WTC11 (cell line): ENCODE measurements at regions not wholly inside any gene's neighbourhood (a gene's known extent, or its start where the extent isn't known, plus 50 kb on each side); places are given as distances from the start of the nearest gene placed in this dataset.

ENCODE experiments used
- ATAC-seq: fragments of 200-7000 bp; cut with Tn5 transposase; 2 replicates; pipeline ENCODE4 v1.10.0; 2021; ENCODE audit warnings: mild to moderate bottlenecking, moderate library complexity
- CTCF ChIA-PET: fragments of 300-600 bp; sonication (Branson Sonifier 250); formaldehyde crosslinking; loops from one replicate; lab custom pipeline; 2021; ENCODE audit warnings: antibody characterized with exemption; lab: Charles Lee
- POLR2A ChIA-PET: fragments of 350-600 bp; sonication (Branson Sonifier 250); formaldehyde crosslinking; loops from one replicate; lab custom pipeline; 2021; ENCODE audit warnings: antibody characterized with exemption; lab: Charles Lee
- DNase-seq: peaks from one replicate; pipeline ENCODE4 v3.0.0; 2021; ENCODE audit warnings: low spot score
- H3K27ac Mint-ChIP-seq: 2 replicates; pipeline ENCODE4 v1.8.0; 2021; ENCODE audit warnings: mixed read lengths
- H3K27me3 Mint-ChIP-seq: 2 replicates; pipeline ENCODE4 v1.8.0; 2021; ENCODE audit warnings: low read depth, mild to moderate bottlenecking, moderate library complexity, mixed read lengths
- H3K36me3 Mint-ChIP-seq: 2 replicates; pipeline ENCODE4 v1.8.0; 2021; ENCODE audit warnings: mixed read lengths
- H3K4me1 Mint-ChIP-seq: 2 replicates; pipeline ENCODE4 v1.8.0; 2022; ENCODE audit warnings: mixed read lengths
- H3K4me3 Mint-ChIP-seq: 2 replicates; pipeline ENCODE4 v1.8.0; 2021; ENCODE audit warnings: mild to moderate bottlenecking, moderate library complexity, mixed read lengths
- H3K9me3 Mint-ChIP-seq: 2 replicates; pipeline ENCODE4 v1.8.0; 2021; ENCODE audit warnings: mixed read lengths
- ATF1 ChIP-seq: sonication (generic); formaldehyde crosslinking; IDR thresholded peaks from 2 replicates; pipeline ENCODE4 v1.8.1; 2023; ENCODE audit warnings: mild to moderate bottlenecking, moderate library complexity, missing genetic modification reagents
- CREM ChIP-seq: sonication (generic); formaldehyde crosslinking; IDR thresholded peaks from 2 replicates; pipeline ENCODE4 v1.8.1; 2022; ENCODE audit warnings: mild to moderate bottlenecking, missing genetic modification reagents, moderate library complexity
- EMX1 ChIP-seq: fragments of 250-450 bp; sonication (Bioruptor Pico); IDR thresholded peaks from 2 replicates; pipeline ENCODE4 v1.8.0; 2021; ENCODE audit warnings: mild to moderate bottlenecking
- ESRRA ChIP-seq: sonication (generic); formaldehyde crosslinking; IDR thresholded peaks from 2 replicates; pipeline ENCODE4 v1.8.1; 2022; ENCODE audit warnings: mild to moderate bottlenecking, missing genetic modification reagents, borderline replicate concordance
- JAZF1 ChIP-seq: fragments of 250-450 bp; sonication (Bioruptor Pico); IDR thresholded peaks from 2 replicates; pipeline ENCODE4 v1.9.0; 2021; ENCODE audit warnings: moderate library complexity, mild to moderate bottlenecking, inconsistent platforms
- KAT7 ChIP-seq: sonication (generic); formaldehyde crosslinking; IDR thresholded peaks from 2 replicates; pipeline ENCODE4 v1.8.1; 2023; ENCODE audit warnings: missing genetic modification reagents, mild to moderate bottlenecking, borderline replicate concordance
- MXD4 ChIP-seq: fragments of 250-450 bp; sonication (Bioruptor Pico); IDR thresholded peaks from 2 replicates; pipeline ENCODE4 v1.8.0; 2021; ENCODE audit warnings: mild to moderate bottlenecking, moderate library complexity, borderline replicate concordance
- NFATC4 ChIP-seq: fragments of 250-450 bp; sonication (Bioruptor Pico); IDR thresholded peaks from 2 replicates; pipeline ENCODE4 v1.9.0; 2021; ENCODE audit warnings: mild to moderate bottlenecking
- NFE2L1 ChIP-seq: sonication (generic); formaldehyde crosslinking; IDR thresholded peaks from 2 replicates; pipeline ENCODE4 v1.8.1; 2023; ENCODE audit warnings: missing genetic modification reagents
- NFYB ChIP-seq: sonication (generic); formaldehyde crosslinking; conservative IDR thresholded peaks from 2 replicates; pipeline ENCODE4 v1.8.0; 2022; ENCODE audit warnings: low read depth, missing genetic modification reagents
- RELA ChIP-seq: sonication (generic); formaldehyde crosslinking; IDR thresholded peaks from 2 replicates; pipeline ENCODE4 v1.8.1; 2022; ENCODE audit warnings: missing genetic modification reagents, mild to moderate bottlenecking, borderline replicate concordance
- RORB ChIP-seq: fragments of 250-450 bp; sonication (Bioruptor Pico); IDR thresholded peaks from 2 replicates; pipeline ENCODE4 v1.9.0; 2021; ENCODE audit warnings: mild to moderate bottlenecking
- TEAD4 ChIP-seq: sonication (generic); formaldehyde crosslinking; IDR thresholded peaks from 2 replicates; pipeline ENCODE4 v1.8.0; 2022; ENCODE audit warnings: mild to moderate bottlenecking, missing genetic modification reagents
- ZNF138 ChIP-seq: sonication (generic); formaldehyde crosslinking; conservative IDR thresholded peaks from 2 replicates; pipeline ENCODE4 v1.8.1; 2022; ENCODE audit warnings: mild to moderate bottlenecking, moderate library complexity, missing genetic modification reagents
- ZNF219 ChIP-seq: sonication (generic); formaldehyde crosslinking; IDR thresholded peaks from 2 replicates; pipeline ENCODE4 v1.8.0; 2023; ENCODE audit warnings: missing genetic modification reagents, mild to moderate bottlenecking, borderline replicate concordance
- ZNF263 ChIP-seq: sonication (generic); formaldehyde crosslinking; IDR thresholded peaks from 2 replicates; pipeline ENCODE4 v1.8.1; 2022; ENCODE audit warnings: low read depth, mild to moderate bottlenecking, moderate library complexity, missing genetic modification reagents
- ZNF317 ChIP-seq: sonication (generic); formaldehyde crosslinking; IDR thresholded peaks from 2 replicates; pipeline ENCODE4 v1.8.1; 2023; ENCODE audit warnings: low read depth, mild to moderate bottlenecking, moderate library complexity, missing genetic modification reagents, borderline replicate concordance
- ZNF671 ChIP-seq: fragments of 250-450 bp; sonication (Bioruptor Pico); IDR thresholded peaks from 2 replicates; pipeline ENCODE4 v1.8.0; 2021; ENCODE audit warnings: mild to moderate bottlenecking
- TF ChIP-seq, protein P1 (sequence below): sonication (generic); formaldehyde crosslinking; conservative IDR thresholded peaks from 2 replicates; pipeline ENCODE4 v1.8.1; 2023; ENCODE audit warnings: mild to moderate bottlenecking, low read depth, missing genetic modification reagents, moderate library complexity
- TF ChIP-seq, protein P2 (sequence below): sonication (generic); formaldehyde crosslinking; IDR thresholded peaks from 2 replicates; pipeline ENCODE4 v1.8.1; 2023; ENCODE audit warnings: mild to moderate bottlenecking, missing genetic modification reagents
- TF ChIP-seq, protein P3 (sequence below): sonication (generic); formaldehyde crosslinking; IDR thresholded peaks from 2 replicates; pipeline ENCODE4 v1.8.0; 2022; ENCODE audit warnings: mild to moderate bottlenecking, missing genetic modification reagents
- TF ChIP-seq, protein P4 (sequence below): sonication (generic); formaldehyde crosslinking; IDR thresholded peaks from 2 replicates; pipeline ENCODE4 v1.8.1; 2023; ENCODE audit warnings: mild to moderate bottlenecking, missing genetic modification reagents, moderate library complexity
- TF ChIP-seq, protein P5 (sequence below): sonication (generic); formaldehyde crosslinking; conservative IDR thresholded peaks from 2 replicates; pipeline ENCODE4 v1.8.1; 2022; ENCODE audit warnings: mild to moderate bottlenecking, missing genetic modification reagents
- TF ChIP-seq, protein P6 (sequence below): sonication (generic); formaldehyde crosslinking; IDR thresholded peaks from 2 replicates; pipeline ENCODE4 v1.8.1; 2023; ENCODE audit warnings: mild to moderate bottlenecking, missing genetic modification reagents
- TF ChIP-seq, protein P7 (sequence below): sonication (generic); formaldehyde crosslinking; IDR thresholded peaks from 2 replicates; pipeline ENCODE4 v1.8.0; 2022; ENCODE audit warnings: mild to moderate bottlenecking, missing genetic modification reagents
- TF ChIP-seq, protein P8 (sequence below): fragments of 250-450 bp; sonication (Bioruptor Pico); IDR thresholded peaks from 2 replicates; pipeline ENCODE4 v1.9.0; 2021; ENCODE audit warnings: moderate library complexity, mild to moderate bottlenecking, inconsistent platforms, borderline replicate concordance
- TF ChIP-seq, protein P9 (sequence below): sonication (generic); formaldehyde crosslinking; IDR thresholded peaks from 2 replicates; pipeline ENCODE4 v1.8.0; 2022; ENCODE audit warnings: mild to moderate bottlenecking, missing genetic modification reagents

DNA sequence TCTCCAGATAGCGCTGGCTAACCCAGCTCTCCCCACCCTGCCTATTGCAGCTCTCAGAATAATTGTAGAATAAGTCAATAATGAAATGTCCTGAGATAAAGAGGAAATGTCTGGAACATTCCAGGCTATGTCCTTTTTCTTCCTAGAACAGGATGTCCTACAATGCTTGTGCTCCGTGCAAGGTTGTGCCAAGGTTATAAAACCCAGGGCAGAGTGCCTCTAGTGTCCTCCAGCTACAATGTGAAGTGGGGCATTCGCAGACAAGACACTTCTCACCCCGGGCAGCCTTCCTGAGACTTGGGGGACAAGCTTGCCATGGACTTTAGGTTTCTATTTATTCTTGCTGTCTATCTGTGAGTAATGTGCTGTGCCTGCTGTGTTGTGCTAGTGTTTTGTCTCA, 900.6 kb downstream of the TUSC7 start:
- H3K4me1 Mint-ChIP-seq: peaks cover 8% of the 10 kb centered on the region
- no peak for TF ChIP-seq ZNF219
- TF ChIP-seq, protein P1, sequence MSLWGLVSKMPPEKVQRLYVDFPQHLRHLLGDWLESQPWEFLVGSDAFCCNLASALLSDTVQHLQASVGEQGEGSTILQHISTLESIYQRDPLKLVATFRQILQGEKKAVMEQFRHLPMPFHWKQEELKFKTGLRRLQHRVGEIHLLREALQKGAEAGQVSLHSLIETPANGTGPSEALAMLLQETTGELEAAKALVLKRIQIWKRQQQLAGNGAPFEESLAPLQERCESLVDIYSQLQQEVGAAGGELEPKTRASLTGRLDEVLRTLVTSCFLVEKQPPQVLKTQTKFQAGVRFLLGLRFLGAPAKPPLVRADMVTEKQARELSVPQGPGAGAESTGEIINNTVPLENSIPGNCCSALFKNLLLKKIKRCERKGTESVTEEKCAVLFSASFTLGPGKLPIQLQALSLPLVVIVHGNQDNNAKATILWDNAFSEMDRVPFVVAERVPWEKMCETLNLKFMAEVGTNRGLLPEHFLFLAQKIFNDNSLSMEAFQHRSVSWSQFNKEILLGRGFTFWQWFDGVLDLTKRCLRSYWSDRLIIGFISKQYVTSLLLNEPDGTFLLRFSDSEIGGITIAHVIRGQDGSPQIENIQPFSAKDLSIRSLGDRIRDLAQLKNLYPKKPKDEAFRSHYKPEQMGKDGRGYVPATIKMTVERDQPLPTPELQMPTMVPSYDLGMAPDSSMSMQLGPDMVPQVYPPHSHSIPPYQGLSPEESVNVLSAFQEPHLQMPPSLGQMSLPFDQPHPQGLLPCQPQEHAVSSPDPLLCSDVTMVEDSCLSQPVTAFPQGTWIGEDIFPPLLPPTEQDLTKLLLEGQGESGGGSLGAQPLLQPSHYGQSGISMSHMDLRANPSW (CRISPR knock-in tag): no peak
- no peak for TF ChIP-seq NFYB
- TF ChIP-seq RELA (CRISPR knock-in tag): no peak
- TF ChIP-seq NFE2L1: no peak
- TF ChIP-seq, protein P2, sequence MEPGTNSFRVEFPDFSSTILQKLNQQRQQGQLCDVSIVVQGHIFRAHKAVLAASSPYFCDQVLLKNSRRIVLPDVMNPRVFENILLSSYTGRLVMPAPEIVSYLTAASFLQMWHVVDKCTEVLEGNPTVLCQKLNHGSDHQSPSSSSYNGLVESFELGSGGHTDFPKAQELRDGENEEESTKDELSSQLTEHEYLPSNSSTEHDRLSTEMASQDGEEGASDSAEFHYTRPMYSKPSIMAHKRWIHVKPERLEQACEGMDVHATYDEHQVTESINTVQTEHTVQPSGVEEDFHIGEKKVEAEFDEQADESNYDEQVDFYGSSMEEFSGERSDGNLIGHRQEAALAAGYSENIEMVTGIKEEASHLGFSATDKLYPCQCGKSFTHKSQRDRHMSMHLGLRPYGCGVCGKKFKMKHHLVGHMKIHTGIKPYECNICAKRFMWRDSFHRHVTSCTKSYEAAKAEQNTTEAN (CRISPR knock-in tag): no peak
- no peak for TF ChIP-seq MXD4
- TF ChIP-seq ZNF138 (CRISPR knock-in tag): no peak
- H3K27ac Mint-ChIP-seq: no peak overlapping the region
- no peaks in the 10 kb centered on the region for H3K27me3 Mint-ChIP-seq
- ChIA-PET CTCF (interaction anchor here (1.0 kb wide), 1 partner anchor 387 kb away, joined by 3 read pairs; no protein-coding TSS in a partner anchor), POLR2A (interaction anchor here (0.6 kb wide), 1 partner anchor 196 kb away, joined by 6 read pairs; no protein-coding TSS in a partner anchor)
- ATAC-seq (no peak), DNase-seq (no peak)
- no peak overlapping the region for H3K4me3 Mint-ChIP-seq
- H3K36me3 Mint-ChIP-seq: peaks cover 3% of the 10 kb centered on the region; the same call in 1 of the 2 replicates
- H3K9me3 Mint-ChIP-seq: peaks cover 13% of the 10 kb centered on the region

DNA sequence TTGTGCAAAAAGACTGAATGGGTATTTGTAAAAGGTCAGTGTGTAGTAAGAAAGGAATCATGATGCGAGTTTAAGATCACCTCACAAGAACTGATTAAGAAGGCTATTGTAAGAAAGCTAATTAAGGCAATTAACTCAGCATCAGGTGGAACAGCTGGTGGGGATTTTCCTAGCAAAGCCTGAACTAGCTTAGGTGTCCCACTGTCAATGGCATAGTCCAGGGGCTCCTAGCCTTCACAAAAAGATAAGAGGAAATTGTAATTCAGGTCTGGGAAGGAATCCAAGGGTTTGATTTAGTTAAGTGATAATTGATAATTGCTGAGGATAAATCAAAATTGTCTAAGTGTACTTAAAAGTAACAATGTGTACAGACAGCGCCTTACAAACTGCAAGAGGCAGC, 901.6 kb downstream of the TUSC7 start:
- no peak for DNase-seq
- Mint-ChIP-seq H3K36me3 (peaks cover 3% of the 10 kb centered on the region; the same call in 1 of the 2 replicates), H3K27me3 (no peaks in the 10 kb centered on the region), H3K27ac (no peak overlapping the region), H3K4me1 (peaks cover 8% of the 10 kb centered on the region), H3K9me3 (peaks cover 13% of the 10 kb centered on the region), H3K4me3 (no peak overlapping the region)
- ChIA-PET POLR2A (no interaction called here), CTCF (interaction anchor here (1.0 to 1.3 kb wide), 2 partner anchors 18 to 386 kb away, joined by 3 read pairs; no protein-coding TSS in a partner anchor)
- ATAC-seq: no peak
- TF ChIP-seq ZNF263 (CRISPR knock-in tag) (no peak), ATF1 (CRISPR knock-in tag) (no peak), NFATC4 (no peak), ZNF671 (CRISPR knock-in tag) (no peak), ESRRA (CRISPR knock-in tag) (no peak), RORB (CRISPR knock-in tag) (no peak), CREM (no peak), TEAD4 (no peak), KAT7 (CRISPR knock-in tag) (no peak), ZNF317 (CRISPR knock-in tag) (no peak), EMX1 (CRISPR knock-in tag) (no peak), JAZF1 (CRISPR knock-in tag) (no peak)
- TF ChIP-seq, protein P3, sequence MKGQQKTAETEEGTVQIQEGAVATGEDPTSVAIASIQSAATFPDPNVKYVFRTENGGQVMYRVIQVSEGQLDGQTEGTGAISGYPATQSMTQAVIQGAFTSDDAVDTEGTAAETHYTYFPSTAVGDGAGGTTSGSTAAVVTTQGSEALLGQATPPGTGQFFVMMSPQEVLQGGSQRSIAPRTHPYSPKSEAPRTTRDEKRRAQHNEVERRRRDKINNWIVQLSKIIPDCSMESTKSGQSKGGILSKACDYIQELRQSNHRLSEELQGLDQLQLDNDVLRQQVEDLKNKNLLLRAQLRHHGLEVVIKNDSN (CRISPR knock-in tag): no peak
- TF ChIP-seq, protein P4, sequence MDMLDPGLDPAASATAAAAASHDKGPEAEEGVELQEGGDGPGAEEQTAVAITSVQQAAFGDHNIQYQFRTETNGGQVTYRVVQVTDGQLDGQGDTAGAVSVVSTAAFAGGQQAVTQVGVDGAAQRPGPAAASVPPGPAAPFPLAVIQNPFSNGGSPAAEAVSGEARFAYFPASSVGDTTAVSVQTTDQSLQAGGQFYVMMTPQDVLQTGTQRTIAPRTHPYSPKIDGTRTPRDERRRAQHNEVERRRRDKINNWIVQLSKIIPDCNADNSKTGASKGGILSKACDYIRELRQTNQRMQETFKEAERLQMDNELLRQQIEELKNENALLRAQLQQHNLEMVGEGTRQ (CRISPR knock-in tag): no peak
- TF ChIP-seq, protein P5, sequence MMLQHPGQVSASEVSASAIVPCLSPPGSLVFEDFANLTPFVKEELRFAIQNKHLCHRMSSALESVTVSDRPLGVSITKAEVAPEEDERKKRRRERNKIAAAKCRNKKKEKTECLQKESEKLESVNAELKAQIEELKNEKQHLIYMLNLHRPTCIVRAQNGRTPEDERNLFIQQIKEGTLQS (CRISPR knock-in tag): no peak
- TF ChIP-seq, protein P6, sequence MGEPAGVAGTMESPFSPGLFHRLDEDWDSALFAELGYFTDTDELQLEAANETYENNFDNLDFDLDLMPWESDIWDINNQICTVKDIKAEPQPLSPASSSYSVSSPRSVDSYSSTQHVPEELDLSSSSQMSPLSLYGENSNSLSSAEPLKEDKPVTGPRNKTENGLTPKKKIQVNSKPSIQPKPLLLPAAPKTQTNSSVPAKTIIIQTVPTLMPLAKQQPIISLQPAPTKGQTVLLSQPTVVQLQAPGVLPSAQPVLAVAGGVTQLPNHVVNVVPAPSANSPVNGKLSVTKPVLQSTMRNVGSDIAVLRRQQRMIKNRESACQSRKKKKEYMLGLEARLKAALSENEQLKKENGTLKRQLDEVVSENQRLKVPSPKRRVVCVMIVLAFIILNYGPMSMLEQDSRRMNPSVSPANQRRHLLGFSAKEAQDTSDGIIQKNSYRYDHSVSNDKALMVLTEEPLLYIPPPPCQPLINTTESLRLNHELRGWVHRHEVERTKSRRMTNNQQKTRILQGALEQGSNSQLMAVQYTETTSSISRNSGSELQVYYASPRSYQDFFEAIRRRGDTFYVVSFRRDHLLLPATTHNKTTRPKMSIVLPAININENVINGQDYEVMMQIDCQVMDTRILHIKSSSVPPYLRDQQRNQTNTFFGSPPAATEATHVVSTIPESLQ (CRISPR knock-in tag): no peak
- TF ChIP-seq, protein P7, sequence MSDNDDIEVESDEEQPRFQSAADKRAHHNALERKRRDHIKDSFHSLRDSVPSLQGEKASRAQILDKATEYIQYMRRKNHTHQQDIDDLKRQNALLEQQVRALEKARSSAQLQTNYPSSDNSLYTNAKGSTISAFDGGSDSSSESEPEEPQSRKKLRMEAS (CRISPR knock-in tag): no peak
- TF ChIP-seq, protein P8, sequence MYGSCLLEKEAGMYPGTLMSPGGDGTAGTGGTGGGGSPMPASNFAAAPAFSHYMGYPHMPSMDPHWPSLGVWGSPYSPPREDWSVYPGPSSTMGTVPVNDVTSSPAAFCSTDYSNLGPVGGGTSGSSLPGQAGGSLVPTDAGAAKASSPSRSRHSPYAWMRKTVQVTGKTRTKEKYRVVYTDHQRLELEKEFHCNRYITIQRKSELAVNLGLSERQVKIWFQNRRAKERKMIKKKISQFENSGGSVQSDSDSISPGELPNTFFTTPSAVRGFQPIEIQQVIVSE (CRISPR knock-in tag): no peak
- TF ChIP-seq, protein P9, sequence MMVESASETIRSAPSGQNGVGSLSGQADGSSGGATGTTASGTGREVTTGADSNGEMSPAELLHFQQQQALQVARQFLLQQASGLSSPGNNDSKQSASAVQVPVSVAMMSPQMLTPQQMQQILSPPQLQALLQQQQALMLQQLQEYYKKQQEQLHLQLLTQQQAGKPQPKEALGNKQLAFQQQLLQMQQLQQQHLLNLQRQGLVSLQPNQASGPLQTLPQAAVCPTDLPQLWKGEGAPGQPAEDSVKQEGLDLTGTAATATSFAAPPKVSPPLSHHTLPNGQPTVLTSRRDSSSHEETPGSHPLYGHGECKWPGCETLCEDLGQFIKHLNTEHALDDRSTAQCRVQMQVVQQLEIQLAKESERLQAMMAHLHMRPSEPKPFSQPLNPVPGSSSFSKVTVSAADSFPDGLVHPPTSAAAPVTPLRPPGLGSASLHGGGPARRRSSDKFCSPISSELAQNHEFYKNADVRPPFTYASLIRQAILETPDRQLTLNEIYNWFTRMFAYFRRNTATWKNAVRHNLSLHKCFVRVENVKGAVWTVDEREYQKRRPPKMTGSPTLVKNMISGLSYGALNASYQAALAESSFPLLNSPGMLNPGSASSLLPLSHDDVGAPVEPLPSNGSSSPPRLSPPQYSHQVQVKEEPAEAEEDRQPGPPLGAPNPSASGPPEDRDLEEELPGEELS (CRISPR knock-in tag): no peak
